ENCODE measurements at regions not wholly inside any gene's neighbourhood (a gene's known extent, or its start where the extent isn't known, plus 50 kb on each side); places are given as distances from the start of the nearest gene placed in this dataset.

DNA sequence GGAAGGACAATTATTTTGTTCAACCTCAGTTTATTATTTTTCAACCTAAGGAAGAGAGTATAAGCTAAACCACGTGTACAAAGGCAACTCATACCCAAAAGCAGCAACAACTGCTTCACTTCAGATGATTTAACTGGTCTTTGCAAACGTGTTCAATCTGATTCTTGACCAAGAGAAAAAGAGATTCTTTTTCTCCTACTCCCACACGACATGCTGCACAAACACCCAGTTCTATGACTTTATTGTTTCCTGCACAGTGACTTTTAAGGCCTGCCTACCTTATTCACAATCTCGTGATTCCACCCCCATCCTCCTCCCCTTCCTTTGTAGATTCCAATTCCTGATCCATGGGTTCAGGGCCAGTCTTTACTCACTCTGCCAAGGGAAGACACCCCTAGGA lies 1394.8 kb upstream of the ZEB2 start:
- no peaks in the 10 kb centered on the region for H3K79me2 ChIP-seq (ENCODE audit: insufficient read depth, low read length)
- WGBS (ENCODE audit: extremely low coverage, insufficient read length, low lambda C conversion rate) = no CpG with 5 or more reads among the region's 4 CpGs
- H3K4me1 ChIP-seq (ENCODE audit: insufficient read depth, low read length) = no peaks in the 10 kb centered on the region; the same call in 1 of the 2 replicates
- no peak overlapping the region for H3T11ph ChIP-seq (ENCODE audit: low read length)
- H3K4me3 Mint-ChIP-seq = no peak overlapping the region
- no peaks in the 10 kb centered on the region for H3K27me3 ChIP-seq (ENCODE audit: insufficient read depth, low read length)
- H4K5ac ChIP-seq (ENCODE audit: insufficient read length, low read depth, low read length) = no peak overlapping the region
- no peaks in the 10 kb centered on the region for H3K27me3 Mint-ChIP-seq (ENCODE audit: low read depth)
- no peak overlapping the region for H2BK20ac ChIP-seq (ENCODE audit: low read depth, low read length, poor library complexity, severe bottlenecking)
- no peaks in the 10 kb centered on the region for H3K9me3 Mint-ChIP-seq
- TF ChIP-seq, protein P1, sequence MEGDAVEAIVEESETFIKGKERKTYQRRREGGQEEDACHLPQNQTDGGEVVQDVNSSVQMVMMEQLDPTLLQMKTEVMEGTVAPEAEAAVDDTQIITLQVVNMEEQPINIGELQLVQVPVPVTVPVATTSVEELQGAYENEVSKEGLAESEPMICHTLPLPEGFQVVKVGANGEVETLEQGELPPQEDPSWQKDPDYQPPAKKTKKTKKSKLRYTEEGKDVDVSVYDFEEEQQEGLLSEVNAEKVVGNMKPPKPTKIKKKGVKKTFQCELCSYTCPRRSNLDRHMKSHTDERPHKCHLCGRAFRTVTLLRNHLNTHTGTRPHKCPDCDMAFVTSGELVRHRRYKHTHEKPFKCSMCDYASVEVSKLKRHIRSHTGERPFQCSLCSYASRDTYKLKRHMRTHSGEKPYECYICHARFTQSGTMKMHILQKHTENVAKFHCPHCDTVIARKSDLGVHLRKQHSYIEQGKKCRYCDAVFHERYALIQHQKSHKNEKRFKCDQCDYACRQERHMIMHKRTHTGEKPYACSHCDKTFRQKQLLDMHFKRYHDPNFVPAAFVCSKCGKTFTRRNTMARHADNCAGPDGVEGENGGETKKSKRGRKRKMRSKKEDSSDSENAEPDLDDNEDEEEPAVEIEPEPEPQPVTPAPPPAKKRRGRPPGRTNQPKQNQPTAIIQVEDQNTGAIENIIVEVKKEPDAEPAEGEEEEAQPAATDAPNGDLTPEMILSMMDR (conservative IDR thresholded peaks at IDR 0.05) = no peak
- H3K23me2 ChIP-seq (ENCODE audit: insufficient read length, low read depth, low read length, poor library complexity, severe bottlenecking) = no peaks in the 10 kb centered on the region
- H3K27ac ChIP-seq (ENCODE audit: insufficient read length, low read depth, low read length) = no peak overlapping the region
- no peak overlapping the region for H3K14ac ChIP-seq (ENCODE audit: insufficient read depth, low read length)
- no peak overlapping the region for H3K23ac ChIP-seq (ENCODE audit: insufficient read length, low read depth, low read length)
- H4K91ac ChIP-seq (ENCODE audit: insufficient read length, low read depth, low read length) = no peak overlapping the region
- no peaks in the 10 kb centered on the region for H3K79me1 ChIP-seq (ENCODE audit: insufficient read depth, low read depth, low read length, poor library complexity, severe bottlenecking)
- H4K20me1 ChIP-seq (ENCODE audit: control insufficient read depth, insufficient read depth, insufficient read length) = no peaks in the 10 kb centered on the region
- no peak overlapping the region for H2AFZ ChIP-seq (ENCODE audit: low read length)
- no peak overlapping the region for H3K27ac Mint-ChIP-seq
- no peak overlapping the region for H3K4ac ChIP-seq (ENCODE audit: low read depth, low read length)
- no peaks in the 10 kb centered on the region for H3K9me3 ChIP-seq (ENCODE audit: control insufficient read depth, low read depth, low read length)
- no peak overlapping the region for H2BK120ac ChIP-seq (ENCODE audit: low read depth, low read length, poor library complexity, severe bottlenecking)
- H3K18ac ChIP-seq (ENCODE audit: insufficient read length, low read depth, low read length) = no peak overlapping the region
- H3K4me2 ChIP-seq (ENCODE audit: insufficient read depth, insufficient read length, low read length) = no peak overlapping the region
- no peak overlapping the region for H2AK5ac ChIP-seq (ENCODE audit: insufficient read length, low read length)
- no peaks in the 10 kb centered on the region; a peak in 1 of 7 replicates for H3K36me3 Mint-ChIP-seq (ENCODE audit: insufficient read depth in 1 of 3, low read depth in 3 of 3)
- H3K4me1 Mint-ChIP-seq = peaks cover 9% of the 10 kb centered on the region in 2 experiments; a peak in 3 of 4 replicates
- H2BK5ac ChIP-seq (ENCODE audit: insufficient read length, low read length) = no peak overlapping the region
- H2BK15ac ChIP-seq (ENCODE audit: low read depth, low read length) = no peak overlapping the region
- H2BK12ac ChIP-seq (ENCODE audit: insufficient read length, low read depth, low read length) = no peak overlapping the region
- no peak overlapping the region for H4K8ac ChIP-seq (replicated peaks; ENCODE audit: insufficient read length, low read depth, low read length)
- H3K9ac ChIP-seq (ENCODE audit: extremely low read depth, insufficient read length, low read length) = no peak overlapping the region
- DNase-seq = no peak
- no peak overlapping the region for H3K56ac ChIP-seq (ENCODE audit: insufficient read length, low read depth, low read length)
